GM21515 (cell line): ENCODE measurements at regions not wholly inside any gene's neighbourhood (a gene's known extent, or its start where the extent isn't known, plus 50 kb on each side); places are given as distances from the start of the nearest gene placed in this dataset.
"Not testable (repeated sequence)": the region's sequence is repeated elsewhere in the genome, so short reads cannot be mapped to it uniquely, and the experiment has no call there.

Experiments used
- ATAC-seq: cut with Tn5 transposase; IDR thresholded peaks from one replicate; pipeline ENCODE4 v1.9.1; 2021; ENCODE audit not compliant: unreplicated experiment

DNA sequence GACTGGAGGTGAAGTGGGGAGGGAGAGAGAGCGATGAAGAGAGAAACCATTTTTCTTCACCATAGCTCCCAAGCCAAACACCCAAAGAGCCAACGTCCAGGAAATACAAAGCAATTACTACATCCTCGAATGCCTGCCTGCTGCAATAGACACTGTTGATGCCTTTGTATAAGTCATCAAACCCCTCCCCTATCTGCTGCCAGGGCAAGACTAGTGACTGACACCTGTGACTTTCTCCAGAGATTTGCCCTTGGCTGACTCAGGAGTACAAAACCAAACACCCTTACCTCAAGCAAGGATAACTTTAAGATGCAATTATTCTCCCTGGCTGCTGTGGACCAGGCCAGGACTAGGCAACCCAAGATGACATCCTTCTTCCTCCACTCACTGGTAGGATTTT, 81.8 kb upstream of the RASA1 start:
- no peak for ATAC-seq

GRCh38 chr5:87188391-87188790, 79.3 kb upstream of the RASA1 start:
- ATAC-seq = no peak

- no peak for ATAC-seq
Observed at GRCh38 chr5:87190041-87190440, 77.6 kb upstream of the RASA1 start.

DNA sequence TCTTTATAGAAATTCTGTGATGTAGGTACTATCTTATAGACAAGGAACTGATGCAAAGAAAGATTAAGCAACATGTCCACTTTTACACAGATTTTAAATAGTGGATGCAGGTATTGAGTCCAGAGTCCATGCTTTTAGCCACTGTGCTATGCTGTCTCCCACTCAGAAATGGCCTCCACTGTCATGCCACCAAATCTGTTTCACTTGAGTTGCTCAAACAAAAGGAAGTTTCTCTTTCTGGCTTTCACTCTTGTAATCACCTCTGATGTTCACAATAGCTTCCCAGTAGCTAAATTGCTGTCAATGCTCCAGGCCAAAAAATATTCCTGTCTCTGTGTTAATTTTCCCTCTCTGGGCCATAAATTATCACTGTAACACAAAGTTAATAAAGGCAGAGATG, 77.0 kb upstream of the RASA1 start:
- peak; percentile 67 for ATAC-seq

DNA sequence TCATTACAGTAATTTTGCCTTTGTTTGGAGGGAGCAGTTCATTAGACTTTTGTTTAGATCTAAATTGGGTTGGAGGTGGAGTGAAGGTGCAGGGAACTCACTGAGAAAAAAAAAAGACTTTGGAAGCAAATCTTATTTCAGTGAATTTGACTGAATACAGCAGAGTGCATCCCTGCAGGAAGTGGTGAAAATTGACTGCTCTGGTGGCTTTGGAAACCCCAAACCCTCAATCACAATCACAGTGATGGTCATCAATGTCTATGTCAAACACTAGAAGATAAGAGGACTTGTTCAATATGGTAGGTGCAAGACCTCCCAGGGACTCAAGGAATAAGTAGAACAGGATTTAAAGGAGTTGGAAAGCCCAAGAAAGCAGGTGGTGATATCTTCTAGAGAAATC, 76.0 kb upstream of the RASA1 start:
- ATAC-seq = no peak

DNA sequence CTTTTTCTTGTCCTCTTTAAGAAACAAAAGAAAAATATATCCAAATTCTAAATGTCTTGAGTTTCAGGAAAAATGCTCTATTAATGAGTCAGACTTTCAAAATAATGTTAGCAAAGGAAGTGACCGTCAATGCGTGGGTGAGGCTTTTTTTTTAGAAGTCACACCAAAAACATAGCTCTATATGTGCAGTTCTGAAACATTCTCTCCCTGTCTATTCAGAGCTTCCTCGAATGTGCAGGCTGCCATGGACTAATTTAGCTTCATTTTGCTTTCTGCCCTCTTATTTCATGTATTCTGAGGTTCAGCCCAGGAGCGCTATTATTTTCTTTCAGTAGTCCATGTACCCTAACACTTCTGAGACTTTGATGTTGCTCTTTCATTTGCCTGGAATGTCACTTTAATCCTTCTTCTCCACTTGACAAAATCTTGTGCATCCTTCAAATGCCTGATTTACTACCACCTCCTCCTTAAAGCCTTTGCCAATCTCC, 72.5 kb upstream of the RASA1 start:
- no peak for ATAC-seq

GRCh38 chr5:87195616-87196015, 72.1 kb upstream of the RASA1 start:
- no peak for ATAC-seq

- ATAC-seq = no peak
Observed at GRCh38 chr5:87198010-87198409, 69.7 kb upstream of the RASA1 start.

- not testable (repeated sequence) for ATAC-seq
Observed at GRCh38 chr5:87199246-87199645, 68.4 kb upstream of the RASA1 start.

- ATAC-seq = not testable (repeated sequence)
Observed at GRCh38 chr5:87199704-87200103, 68.0 kb upstream of the RASA1 start.

- ATAC-seq = no peak
Observed at GRCh38 chr5:87210076-87210475, 57.6 kb upstream of the RASA1 start.

- ATAC-seq = no peak
Observed at GRCh38 chr5:87210743-87211142, 56.9 kb upstream of the RASA1 start.

GRCh38 chr5:87211676-87212075, 56.0 kb upstream of the RASA1 start:
- no peak for ATAC-seq

- ATAC-seq = not testable (repeated sequence)
Observed at GRCh38 chr5:87212183-87212582, 55.5 kb upstream of the RASA1 start.

DNA sequence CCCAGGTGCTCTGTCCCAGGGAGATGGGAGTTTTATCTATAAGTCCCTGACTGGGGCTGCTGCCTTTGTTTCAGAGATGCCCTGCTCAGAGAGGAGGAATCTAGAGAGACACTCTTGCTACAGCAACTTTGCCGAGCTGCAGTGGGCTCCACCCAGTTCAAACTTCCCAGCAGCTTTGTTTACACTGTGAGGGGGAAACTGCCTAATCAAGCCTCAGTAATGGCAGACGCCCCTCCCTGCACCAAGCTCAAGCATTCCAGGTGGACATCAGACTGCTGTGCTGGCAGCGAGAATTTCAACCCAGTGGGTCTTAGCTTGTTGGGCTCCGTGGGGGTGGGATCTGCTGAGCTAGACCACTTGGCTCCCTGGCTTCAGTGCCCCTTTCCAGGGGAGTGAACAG, 50.2 kb upstream of the RASA1 start:
- not testable (repeated sequence) for ATAC-seq
